GM21515 (cell line): ENCODE measurements at regions not wholly inside any gene's neighbourhood (a gene's known extent, or its start where the extent isn't known, plus 50 kb on each side); places are given as distances from the start of the nearest gene placed in this dataset.

Experiments
- ATAC-seq: cut with Tn5 transposase; IDR thresholded peaks from one replicate; pipeline ENCODE4 v1.9.1; 2021; ENCODE audit not compliant: unreplicated experiment

GRCh38 chr12:45665941-45666340, 63.6 kb upstream of the ARID2 start:
- ATAC-seq: no peak

GRCh38 chr12:45666396-45666795, 63.1 kb upstream of the ARID2 start:
- ATAC-seq: no peak

GRCh38 chr12:45666816-45667215, 62.7 kb upstream of the ARID2 start:
- ATAC-seq: no peak

GRCh38 chr12:45667761-45668160, 61.7 kb upstream of the ARID2 start:
- ATAC-seq: no peak

GRCh38 chr12:45668641-45669040, 60.9 kb upstream of the ARID2 start:
- ATAC-seq: no peak

GRCh38 chr12:45669093-45669492, 60.4 kb upstream of the ARID2 start:
- peak; percentile 92 for ATAC-seq

- no peak for ATAC-seq
Observed at GRCh38 chr12:45669792-45670191, 59.7 kb upstream of the ARID2 start.

- peak; percentile 58 for ATAC-seq
Observed at GRCh38 chr12:45670346-45671065, 59.0 kb upstream of the ARID2 start.

- no peak for ATAC-seq
Observed at GRCh38 chr12:45671254-45671653, 58.3 kb upstream of the ARID2 start.

GRCh38 chr12:45674181-45674977, 55.1 kb upstream of the ARID2 start:
- no peak for ATAC-seq

GRCh38 chr12:45675534-45675933, 54.0 kb upstream of the ARID2 start:
- ATAC-seq: no peak
